ENCODE measurements at regions not wholly inside any gene's neighbourhood (a gene's known extent, or its start where the extent isn't known, plus 50 kb on each side); places are given as distances from the start of the nearest gene placed in this dataset.

DNA sequence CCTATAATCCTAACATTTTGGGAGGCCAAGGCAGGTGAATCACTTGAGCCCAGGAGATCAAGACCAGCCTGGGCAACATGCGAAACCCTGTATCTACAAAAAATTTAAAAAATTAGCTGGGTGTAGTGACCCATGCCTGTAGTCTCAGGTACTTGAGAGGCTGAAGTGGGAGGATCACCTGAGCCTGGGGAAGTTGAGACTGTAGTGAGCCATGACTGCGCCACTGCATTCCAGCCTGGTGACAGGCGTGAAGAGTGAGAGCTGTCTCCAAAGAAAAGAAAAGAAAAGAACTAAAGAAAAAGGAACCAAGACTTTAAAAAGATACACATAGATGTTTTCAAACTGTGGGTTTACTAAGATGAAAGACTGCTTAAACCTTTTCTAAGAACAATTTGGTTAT lies 129.0 kb downstream of the SPCS3 start:
- ChIA-PET POLR2A (no interaction called here), CTCF (no interaction called here)
- H3K36me3 ChIP-seq (ENCODE audit: control insufficient read depth in 2 of 2, insufficient read depth in 1 of 2, low read length in 2 of 2): no peaks in the 10 kb centered on the region
- TF ChIP-seq MYNN (tag by site-specific recombination; IDR thresholded peaks at IDR 0.05; ENCODE audit: borderline replicate concordance) (no peak), ZNF202 (tag by site-specific recombination; IDR thresholded peaks at IDR 0.05; ENCODE audit: borderline replicate concordance) (no peak), EGR2 (tag by site-specific recombination; IDR thresholded peaks at IDR 0.05; ENCODE audit: low read depth) (no peak), GLIS2 (tag by site-specific recombination; IDR thresholded peaks at IDR 0.05) (no peak), ZNF664 (tag by site-specific recombination; IDR thresholded peaks at IDR 0.05) (no peak), ZFP37 (tag by site-specific recombination; IDR thresholded peaks at IDR 0.05) (no peak), KLF8 (tag by site-specific recombination; IDR thresholded peaks at IDR 0.05) (no peak), ZNF544 (tag by site-specific recombination; IDR thresholded peaks at IDR 0.05) (no peak), ZNF211 (tag by site-specific recombination; IDR thresholded peaks at IDR 0.05; ENCODE audit: low read depth) (no peak)
- TF ChIP-seq, protein P1, sequence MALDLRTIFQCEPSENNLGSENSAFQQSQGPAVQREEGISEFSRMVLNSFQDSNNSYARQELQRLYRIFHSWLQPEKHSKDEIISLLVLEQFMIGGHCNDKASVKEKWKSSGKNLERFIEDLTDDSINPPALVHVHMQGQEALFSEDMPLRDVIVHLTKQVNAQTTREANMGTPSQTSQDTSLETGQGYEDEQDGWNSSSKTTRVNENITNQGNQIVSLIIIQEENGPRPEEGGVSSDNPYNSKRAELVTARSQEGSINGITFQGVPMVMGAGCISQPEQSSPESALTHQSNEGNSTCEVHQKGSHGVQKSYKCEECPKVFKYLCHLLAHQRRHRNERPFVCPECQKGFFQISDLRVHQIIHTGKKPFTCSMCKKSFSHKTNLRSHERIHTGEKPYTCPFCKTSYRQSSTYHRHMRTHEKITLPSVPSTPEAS (tag by site-specific recombination; IDR thresholded peaks at IDR 0.05): no peak
- TF ChIP-seq, protein P2, sequence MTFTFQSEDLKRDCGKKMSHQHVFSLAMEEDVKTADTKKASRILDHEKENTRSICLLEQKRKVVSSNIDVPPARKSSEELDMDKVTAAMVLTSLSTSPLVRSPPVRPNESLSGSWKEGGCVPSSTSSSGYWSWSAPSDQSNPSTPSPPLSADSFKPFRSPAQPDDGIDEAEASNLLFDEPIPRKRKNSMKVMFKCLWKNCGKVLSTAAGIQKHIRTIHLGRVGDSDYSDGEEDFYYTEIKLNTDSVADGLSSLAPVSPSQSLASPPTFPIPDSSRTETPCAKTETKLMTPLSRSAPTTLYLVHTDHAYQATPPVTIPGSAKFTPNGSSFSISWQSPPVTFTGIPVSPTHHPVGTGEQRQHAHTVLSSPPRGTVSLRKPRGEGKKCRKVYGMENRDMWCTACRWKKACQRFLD (tag by site-specific recombination; IDR thresholded peaks at IDR 0.05): no peak
- no peaks in the 10 kb centered on the region for H3K4me1 ChIP-seq (ENCODE audit: control insufficient read depth, insufficient read depth, low read length)
- H3K9me3 ChIP-seq (ENCODE audit: control insufficient read depth, insufficient read depth, low read depth, low read length): no peaks in the 10 kb centered on the region
- no peak overlapping the region for H3K4me3 ChIP-seq (ENCODE audit: low read depth, low read length)
- H3K27ac ChIP-seq (ENCODE audit: extremely low read depth, low read depth, low read length): no peak overlapping the region

DNA sequence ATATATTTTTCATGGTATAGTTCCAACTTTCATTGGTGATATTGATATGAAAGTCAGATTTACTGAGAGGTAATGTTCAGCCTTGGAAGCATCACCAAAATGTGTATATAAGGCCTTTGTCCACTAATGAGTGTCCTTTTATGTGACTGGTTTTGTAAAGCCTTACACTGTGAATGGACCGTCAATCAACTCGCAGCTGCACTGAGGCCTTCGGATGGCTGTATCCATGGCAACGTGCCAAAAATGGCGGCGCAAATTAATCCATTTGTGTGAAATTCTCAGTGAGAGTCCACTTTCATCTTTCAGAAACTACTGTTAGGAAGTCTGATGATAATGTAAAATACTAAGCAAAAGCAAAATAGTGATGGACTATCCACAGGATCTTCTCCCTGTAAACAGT lies 131.7 kb downstream of the SPCS3 start:
- ChIA-PET POLR2A (no interaction called here), CTCF (no interaction called here)
- no peaks in the 10 kb centered on the region for H3K4me1 ChIP-seq (ENCODE audit: control insufficient read depth, insufficient read depth, low read length)
- no peaks in the 10 kb centered on the region for H3K9me3 ChIP-seq (ENCODE audit: control insufficient read depth, insufficient read depth, low read depth, low read length)
- H3K27ac ChIP-seq (ENCODE audit: extremely low read depth, low read depth, low read length): no peak overlapping the region
- H3K36me3 ChIP-seq (ENCODE audit: control insufficient read depth in 2 of 2, insufficient read depth in 1 of 2, low read length in 2 of 2): no peaks in the 10 kb centered on the region
- H3K4me3 ChIP-seq (ENCODE audit: low read depth, low read length): no peak overlapping the region
- TF ChIP-seq ZBTB48 (tag by site-specific recombination; IDR thresholded peaks at IDR 0.05) (no peak), ZNF335 (tag by site-specific recombination; conservative IDR thresholded peaks at IDR 0.05) (no peak), ZNF37A (tag by site-specific recombination; IDR thresholded peaks at IDR 0.05) (no peak), ZNF624 (tag by site-specific recombination; IDR thresholded peaks at IDR 0.05) (no peak), ZBTB20 (tag by site-specific recombination; IDR thresholded peaks at IDR 0.05) (no peak), ZNF350 (tag by site-specific recombination; IDR thresholded peaks at IDR 0.05) (no peak)
- TF ChIP-seq, protein P3, sequence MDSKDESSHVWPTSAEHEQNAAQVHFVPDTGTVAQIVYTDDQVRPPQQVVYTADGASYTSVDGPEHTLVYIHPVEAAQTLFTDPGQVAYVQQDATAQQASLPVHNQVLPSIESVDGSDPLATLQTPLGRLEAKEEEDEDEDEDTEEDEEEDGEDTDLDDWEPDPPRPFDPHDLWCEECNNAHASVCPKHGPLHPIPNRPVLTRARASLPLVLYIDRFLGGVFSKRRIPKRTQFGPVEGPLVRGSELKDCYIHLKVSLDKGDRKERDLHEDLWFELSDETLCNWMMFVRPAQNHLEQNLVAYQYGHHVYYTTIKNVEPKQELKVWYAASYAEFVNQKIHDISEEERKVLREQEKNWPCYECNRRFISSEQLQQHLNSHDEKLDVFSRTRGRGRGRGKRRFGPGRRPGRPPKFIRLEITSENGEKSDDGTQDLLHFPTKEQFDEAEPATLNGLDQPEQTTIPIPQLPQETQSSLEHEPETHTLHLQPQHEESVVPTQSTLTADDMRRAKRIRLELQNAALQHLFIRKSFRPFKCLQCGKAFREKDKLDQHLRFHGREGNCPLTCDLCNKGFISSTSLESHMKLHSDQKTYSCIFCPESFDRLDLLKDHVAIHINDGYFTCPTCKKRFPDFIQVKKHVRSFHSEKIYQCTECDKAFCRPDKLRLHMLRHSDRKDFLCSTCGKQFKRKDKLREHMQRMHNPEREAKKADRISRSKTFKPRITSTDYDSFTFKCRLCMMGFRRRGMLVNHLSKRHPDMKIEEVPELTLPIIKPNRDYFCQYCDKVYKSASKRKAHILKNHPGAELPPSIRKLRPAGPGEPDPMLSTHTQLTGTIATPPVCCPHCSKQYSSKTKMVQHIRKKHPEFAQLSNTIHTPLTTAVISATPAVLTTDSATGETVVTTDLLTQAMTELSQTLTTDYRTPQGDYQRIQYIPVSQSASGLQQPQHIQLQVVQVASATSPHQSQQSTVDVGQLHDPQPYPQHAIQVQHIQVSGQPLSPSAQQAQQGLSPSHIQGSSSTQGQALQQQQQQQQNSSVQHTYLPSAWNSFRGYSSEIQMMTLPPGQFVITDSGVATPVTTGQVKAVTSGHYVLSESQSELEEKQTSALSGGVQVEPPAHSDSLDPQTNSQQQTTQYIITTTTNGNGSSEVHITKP (tag by site-specific recombination; IDR thresholded peaks at IDR 0.05): no peak
- TF ChIP-seq, protein P4, sequence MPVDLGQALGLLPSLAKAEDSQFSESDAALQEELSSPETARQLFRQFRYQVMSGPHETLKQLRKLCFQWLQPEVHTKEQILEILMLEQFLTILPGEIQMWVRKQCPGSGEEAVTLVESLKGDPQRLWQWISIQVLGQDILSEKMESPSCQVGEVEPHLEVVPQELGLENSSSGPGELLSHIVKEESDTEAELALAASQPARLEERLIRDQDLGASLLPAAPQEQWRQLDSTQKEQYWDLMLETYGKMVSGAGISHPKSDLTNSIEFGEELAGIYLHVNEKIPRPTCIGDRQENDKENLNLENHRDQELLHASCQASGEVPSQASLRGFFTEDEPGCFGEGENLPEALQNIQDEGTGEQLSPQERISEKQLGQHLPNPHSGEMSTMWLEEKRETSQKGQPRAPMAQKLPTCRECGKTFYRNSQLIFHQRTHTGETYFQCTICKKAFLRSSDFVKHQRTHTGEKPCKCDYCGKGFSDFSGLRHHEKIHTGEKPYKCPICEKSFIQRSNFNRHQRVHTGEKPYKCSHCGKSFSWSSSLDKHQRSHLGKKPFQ (tag by site-specific recombination; IDR thresholded peaks at IDR 0.05): no peak
- TF ChIP-seq, protein P5, sequence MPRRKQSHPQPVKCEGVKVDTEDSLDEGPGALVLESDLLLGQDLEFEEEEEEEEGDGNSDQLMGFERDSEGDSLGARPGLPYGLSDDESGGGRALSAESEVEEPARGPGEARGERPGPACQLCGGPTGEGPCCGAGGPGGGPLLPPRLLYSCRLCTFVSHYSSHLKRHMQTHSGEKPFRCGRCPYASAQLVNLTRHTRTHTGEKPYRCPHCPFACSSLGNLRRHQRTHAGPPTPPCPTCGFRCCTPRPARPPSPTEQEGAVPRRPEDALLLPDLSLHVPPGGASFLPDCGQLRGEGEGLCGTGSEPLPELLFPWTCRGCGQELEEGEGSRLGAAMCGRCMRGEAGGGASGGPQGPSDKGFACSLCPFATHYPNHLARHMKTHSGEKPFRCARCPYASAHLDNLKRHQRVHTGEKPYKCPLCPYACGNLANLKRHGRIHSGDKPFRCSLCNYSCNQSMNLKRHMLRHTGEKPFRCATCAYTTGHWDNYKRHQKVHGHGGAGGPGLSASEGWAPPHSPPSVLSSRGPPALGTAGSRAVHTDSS (tag by site-specific recombination; IDR thresholded peaks at IDR 0.05): no peak
- TF ChIP-seq, protein P6, sequence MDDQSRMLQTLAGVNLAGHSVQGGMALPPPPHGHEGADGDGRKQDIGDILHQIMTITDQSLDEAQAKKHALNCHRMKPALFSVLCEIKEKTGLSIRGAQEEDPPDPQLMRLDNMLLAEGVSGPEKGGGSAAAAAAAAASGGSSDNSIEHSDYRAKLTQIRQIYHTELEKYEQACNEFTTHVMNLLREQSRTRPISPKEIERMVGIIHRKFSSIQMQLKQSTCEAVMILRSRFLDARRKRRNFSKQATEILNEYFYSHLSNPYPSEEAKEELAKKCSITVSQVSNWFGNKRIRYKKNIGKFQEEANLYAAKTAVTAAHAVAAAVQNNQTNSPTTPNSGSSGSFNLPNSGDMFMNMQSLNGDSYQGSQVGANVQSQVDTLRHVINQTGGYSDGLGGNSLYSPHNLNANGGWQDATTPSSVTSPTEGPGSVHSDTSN (CRISPR knock-in tag; IDR thresholded peaks at IDR 0.05): no peak
- TF ChIP-seq, protein P7, sequence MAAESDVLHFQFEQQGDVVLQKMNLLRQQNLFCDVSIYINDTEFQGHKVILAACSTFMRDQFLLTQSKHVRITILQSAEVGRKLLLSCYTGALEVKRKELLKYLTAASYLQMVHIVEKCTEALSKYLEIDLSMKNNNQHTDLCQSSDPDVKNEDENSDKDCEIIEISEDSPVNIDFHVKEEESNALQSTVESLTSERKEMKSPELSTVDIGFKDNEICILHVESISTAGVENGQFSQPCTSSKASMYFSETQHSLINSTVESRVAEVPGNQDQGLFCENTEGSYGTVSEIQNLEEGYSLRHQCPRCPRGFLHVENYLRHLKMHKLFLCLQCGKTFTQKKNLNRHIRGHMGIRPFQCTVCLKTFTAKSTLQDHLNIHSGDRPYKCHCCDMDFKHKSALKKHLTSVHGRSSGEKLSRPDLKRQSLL (tag by site-specific recombination; IDR thresholded peaks at IDR 0.05): no peak
